ENCODE measurements at regions not wholly inside any gene's neighbourhood (a gene's known extent, or its start where the extent isn't known, plus 50 kb on each side); places are given as distances from the start of the nearest gene placed in this dataset.

DNA sequence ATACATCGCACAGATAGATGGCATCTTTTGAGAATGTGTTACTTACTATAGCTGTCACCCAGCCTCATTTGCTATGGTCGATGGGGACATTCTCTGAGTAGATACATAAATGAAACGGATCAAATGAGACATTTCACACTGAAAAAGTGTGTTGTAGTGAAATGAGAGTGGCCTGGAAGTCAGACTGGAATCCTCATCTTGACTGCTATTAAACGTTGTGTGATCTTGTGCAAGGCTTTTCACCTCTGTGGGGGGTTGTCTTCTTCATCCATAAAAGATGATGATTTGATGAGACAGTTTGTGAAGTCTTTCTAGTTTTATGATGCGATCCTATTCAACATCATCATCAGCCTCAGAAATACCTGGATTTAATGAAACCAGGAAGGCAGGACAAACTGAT is 155.4 kb upstream of the MYO3A start:
- POLR2A ChIA-PET: no interaction called here

DNA sequence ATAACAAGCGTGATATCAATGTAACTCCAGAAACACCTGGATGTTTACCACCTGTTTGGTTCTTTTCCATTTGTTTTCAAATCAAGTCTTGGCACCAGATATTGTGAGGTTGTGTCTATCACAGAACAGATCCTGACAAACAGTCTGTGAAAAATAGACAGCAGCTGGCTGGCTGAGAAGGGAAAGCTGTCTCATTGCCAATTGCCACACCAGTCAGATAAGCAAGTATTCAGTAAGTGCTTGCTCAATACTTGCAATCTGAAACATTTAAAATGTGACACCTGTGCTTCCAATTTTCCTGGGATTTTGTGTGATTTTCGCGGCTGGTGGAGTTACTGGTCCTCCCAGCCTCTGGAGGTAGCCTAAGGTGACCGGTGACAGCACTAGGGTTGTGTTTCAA is 147.9 kb upstream of the MYO3A start:
- Histone ChIP-seq H3K27ac (ENCODE audit: low read depth, low read length, poor library complexity, severe bottlenecking) (no peak overlapping the region), H3K9me3 (ENCODE audit: low read length) (no peaks in the 10 kb centered on the region), H3K4me2 (ENCODE audit: low read length) (no peak overlapping the region), H3K4me1 (ENCODE audit: insufficient read depth, low read length, poor library complexity, severe bottlenecking) (no peaks in the 10 kb centered on the region), H3K4me3 (ENCODE audit: low read depth, low read length, poor library complexity, severe bottlenecking) (no peak overlapping the region), H2AFZ (ENCODE audit: low read length) (no peak overlapping the region), H3K79me2 (ENCODE audit: insufficient read depth, low read depth, low read length) (no peaks in the 10 kb centered on the region), H4K20me1 (ENCODE audit: insufficient read depth, low read length) (no peaks in the 10 kb centered on the region), H3K36me3 (ENCODE audit: insufficient read depth, low read length) (no peaks in the 10 kb centered on the region), H3K9me2 (ENCODE audit: insufficient read depth, low read length) (no peaks in the 10 kb centered on the region)
- no TSS peak for BruUV-seq (replicated peaks)
- CTCF ChIA-PET (ENCODE audit: unreplicated experiment): no interaction called here
- TF ChIP-seq, protein P1, sequence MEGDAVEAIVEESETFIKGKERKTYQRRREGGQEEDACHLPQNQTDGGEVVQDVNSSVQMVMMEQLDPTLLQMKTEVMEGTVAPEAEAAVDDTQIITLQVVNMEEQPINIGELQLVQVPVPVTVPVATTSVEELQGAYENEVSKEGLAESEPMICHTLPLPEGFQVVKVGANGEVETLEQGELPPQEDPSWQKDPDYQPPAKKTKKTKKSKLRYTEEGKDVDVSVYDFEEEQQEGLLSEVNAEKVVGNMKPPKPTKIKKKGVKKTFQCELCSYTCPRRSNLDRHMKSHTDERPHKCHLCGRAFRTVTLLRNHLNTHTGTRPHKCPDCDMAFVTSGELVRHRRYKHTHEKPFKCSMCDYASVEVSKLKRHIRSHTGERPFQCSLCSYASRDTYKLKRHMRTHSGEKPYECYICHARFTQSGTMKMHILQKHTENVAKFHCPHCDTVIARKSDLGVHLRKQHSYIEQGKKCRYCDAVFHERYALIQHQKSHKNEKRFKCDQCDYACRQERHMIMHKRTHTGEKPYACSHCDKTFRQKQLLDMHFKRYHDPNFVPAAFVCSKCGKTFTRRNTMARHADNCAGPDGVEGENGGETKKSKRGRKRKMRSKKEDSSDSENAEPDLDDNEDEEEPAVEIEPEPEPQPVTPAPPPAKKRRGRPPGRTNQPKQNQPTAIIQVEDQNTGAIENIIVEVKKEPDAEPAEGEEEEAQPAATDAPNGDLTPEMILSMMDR (conservative IDR thresholded peaks at IDR 0.05; ENCODE audit: low read length): no peak
- no peak for TF ChIP-seq EZH2phosphoT487 (IDR thresholded peaks at IDR 0.05; ENCODE audit: borderline replicate concordance, low read depth, low read length)
- intact Hi-C loops (cut with micrococcal nuclease; ENCODE audit: unreplicated experiment): no loop called here
- POLR2A ChIA-PET: no interaction called here
- DNase-seq (ENCODE audit: low spot score): no peak

More for the DNA sequence above, 155.4 kb upstream of the MYO3A start:
- H3K36me3 ChIP-seq (ENCODE audit: insufficient read depth, low read length): no peaks in the 10 kb centered on the region
- no TSS peak for BruUV-seq (replicated peaks)
- CTCF ChIA-PET (ENCODE audit: unreplicated experiment): no interaction called here
- H3K79me2 ChIP-seq (ENCODE audit: insufficient read depth, low read depth, low read length): no peaks in the 10 kb centered on the region
- H3K27ac ChIP-seq (ENCODE audit: low read depth, low read length, poor library complexity, severe bottlenecking): no peak overlapping the region
- H3K9me3 ChIP-seq (ENCODE audit: low read length): no peaks in the 10 kb centered on the region
- H3K4me1 ChIP-seq (ENCODE audit: insufficient read depth, low read length, poor library complexity, severe bottlenecking): no peaks in the 10 kb centered on the region
- intact Hi-C loops (cut with micrococcal nuclease; ENCODE audit: unreplicated experiment): no loop called here
- H4K20me1 ChIP-seq (ENCODE audit: insufficient read depth, low read length): no peaks in the 10 kb centered on the region
- no peak overlapping the region for H2AFZ ChIP-seq (ENCODE audit: low read length)
- no peak overlapping the region for H3K4me2 ChIP-seq (ENCODE audit: low read length)
- no peak overlapping the region for H3K4me3 ChIP-seq (ENCODE audit: low read depth, low read length, poor library complexity, severe bottlenecking)
- no peaks in the 10 kb centered on the region for H3K9me2 ChIP-seq (ENCODE audit: insufficient read depth, low read length)
- DNase-seq (ENCODE audit: low spot score): no peak
- TF ChIP-seq EZH2phosphoT487 (IDR thresholded peaks at IDR 0.05; ENCODE audit: borderline replicate concordance, low read depth, low read length): no peak
- TF ChIP-seq, protein P1 (conservative IDR thresholded peaks at IDR 0.05; ENCODE audit: low read length): no peak

DNA sequence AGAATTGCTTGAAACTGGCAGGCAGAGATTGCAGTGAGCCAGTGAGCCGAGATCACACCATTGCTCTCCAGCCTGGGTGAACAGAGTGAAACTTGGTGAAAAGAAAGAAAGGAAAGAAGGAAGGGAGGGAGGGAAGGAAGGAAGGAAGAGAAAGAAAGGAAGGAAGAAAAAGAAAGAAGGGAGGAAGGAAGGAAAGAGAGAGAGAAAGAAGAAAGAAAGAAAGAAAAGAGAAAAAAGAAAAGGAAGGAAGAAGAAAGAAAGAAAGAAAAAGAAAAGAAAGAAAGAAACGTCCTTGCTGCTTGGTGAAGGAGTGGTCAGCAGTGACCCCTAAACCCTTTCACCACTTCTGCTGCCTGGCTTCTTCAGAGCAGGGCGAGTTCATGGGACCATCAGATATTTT is 147.1 kb upstream of the MYO3A start:
- Histone ChIP-seq H3K36me3 (ENCODE audit: insufficient read depth, low read length) (no peaks in the 10 kb centered on the region), H2AFZ (ENCODE audit: low read length) (no peak overlapping the region), H4K20me1 (ENCODE audit: insufficient read depth, low read length) (no peaks in the 10 kb centered on the region), H3K9me2 (ENCODE audit: insufficient read depth, low read length) (no peaks in the 10 kb centered on the region), H3K4me1 (ENCODE audit: insufficient read depth, low read length, poor library complexity, severe bottlenecking) (no peaks in the 10 kb centered on the region), H3K4me3 (ENCODE audit: low read depth, low read length, poor library complexity, severe bottlenecking) (no peak overlapping the region), H3K4me2 (ENCODE audit: low read length) (no peak overlapping the region), H3K79me2 (ENCODE audit: insufficient read depth, low read depth, low read length) (no peaks in the 10 kb centered on the region), H3K27ac (ENCODE audit: low read depth, low read length, poor library complexity, severe bottlenecking) (no peak overlapping the region), H3K9me3 (ENCODE audit: low read length) (no peaks in the 10 kb centered on the region)
- DNase-seq (ENCODE audit: low spot score): no peak
- BruUV-seq (replicated peaks): no TSS peak
- intact Hi-C loops (cut with micrococcal nuclease; ENCODE audit: unreplicated experiment): no loop called here
- CTCF ChIA-PET (ENCODE audit: unreplicated experiment): no interaction called here
- no peak for TF ChIP-seq EZH2phosphoT487 (IDR thresholded peaks at IDR 0.05; ENCODE audit: borderline replicate concordance, low read depth, low read length)
- TF ChIP-seq, protein P1 (conservative IDR thresholded peaks at IDR 0.05; ENCODE audit: low read length): no peak
- POLR2A ChIA-PET: no interaction called here

Data from OCI-LY7 (cell line).